Fibroblast of upper back skin (primary cell): ENCODE measurements at regions not wholly inside any gene's neighbourhood (a gene's known extent, or its start where the extent isn't known, plus 50 kb on each side); places are given as distances from the start of the nearest gene placed in this dataset.
"Not testable (repeated sequence)": the region's sequence is repeated elsewhere in the genome, so short reads cannot be mapped to it uniquely, and the experiment has no call there.

ENCODE experiments used
- DNase-seq: peaks from one replicate; pipeline ENCODE4 v3.0.0-alpha.2; 2013

DNA sequence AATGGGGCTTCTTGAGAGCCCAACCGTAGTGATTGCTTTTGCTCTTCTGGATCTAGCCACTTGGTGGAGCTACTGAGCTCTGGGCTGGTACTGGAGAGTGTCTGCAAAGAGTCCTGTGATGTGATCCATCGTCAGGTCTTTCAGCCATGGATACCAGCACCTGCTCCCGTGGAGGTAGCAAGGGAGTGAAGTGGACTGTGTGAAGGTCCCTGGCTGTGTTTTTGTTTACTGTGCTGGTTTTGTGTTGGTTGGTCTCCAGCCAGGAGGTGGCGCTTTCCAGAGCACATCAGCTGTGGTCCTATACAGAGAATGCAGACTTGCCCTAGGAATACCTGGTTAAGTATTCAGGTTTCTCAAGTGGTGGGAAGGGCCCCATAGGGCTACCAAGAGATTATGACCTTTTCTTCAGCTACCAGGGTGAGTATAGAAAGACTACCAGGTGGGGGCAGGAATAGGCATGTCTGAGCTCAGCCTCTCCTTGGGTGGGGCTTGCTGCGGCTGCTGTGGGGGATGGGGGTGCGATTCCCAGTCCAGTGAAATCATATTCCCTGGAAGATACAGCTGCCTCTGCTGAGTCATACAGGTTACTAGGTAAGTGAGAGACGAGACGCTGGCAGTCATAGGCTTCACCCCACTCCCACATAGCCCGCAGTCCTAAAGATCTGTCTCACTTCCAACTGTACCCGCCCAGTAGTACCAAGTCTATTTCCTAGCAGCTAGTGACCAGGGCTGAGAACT, 733.7 kb downstream of the ZNF385D start:
- no peak for DNase-seq

DNA sequence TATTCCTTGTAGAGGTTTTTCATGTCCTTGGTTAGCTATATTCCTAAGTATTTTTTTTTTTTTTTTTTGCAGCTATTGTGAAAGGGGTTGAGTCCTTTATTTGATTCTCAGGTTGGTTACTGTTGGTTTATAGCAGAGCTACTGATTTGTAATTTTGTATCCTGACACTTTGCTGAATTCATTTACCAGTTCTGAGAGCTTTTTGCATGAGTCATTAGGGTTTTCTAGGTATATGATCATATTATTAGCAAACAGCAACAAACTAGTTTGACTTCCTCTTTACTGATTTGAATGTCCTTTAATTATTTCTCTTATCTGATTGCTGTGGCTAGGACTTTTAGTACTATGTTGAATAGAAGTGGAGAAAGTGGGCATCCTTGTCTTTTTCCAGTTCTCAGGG, 737.4 kb downstream of the ZNF385D start:
- DNase-seq, result peak; percentile 1

DNA sequence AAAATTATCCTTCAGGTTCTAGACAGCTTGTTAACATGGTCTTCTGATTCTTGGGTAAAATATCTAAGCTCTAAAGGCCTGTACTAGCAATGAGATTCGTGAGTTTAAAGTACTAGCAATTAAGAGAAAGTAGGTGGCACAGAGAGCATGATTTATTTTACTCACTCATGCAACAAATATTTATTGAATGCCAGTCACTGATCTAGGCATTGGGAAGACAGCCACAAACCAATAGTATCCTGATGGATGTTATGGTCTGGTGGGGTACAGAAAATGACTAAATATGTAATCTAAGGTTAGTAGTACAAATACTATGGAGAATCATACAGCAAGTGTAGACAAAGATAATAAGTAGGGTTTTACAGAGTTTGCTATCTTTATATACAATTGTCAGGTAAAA, 751.3 kb downstream of the ZNF385D start:
- DNase-seq, result no peak

DNA sequence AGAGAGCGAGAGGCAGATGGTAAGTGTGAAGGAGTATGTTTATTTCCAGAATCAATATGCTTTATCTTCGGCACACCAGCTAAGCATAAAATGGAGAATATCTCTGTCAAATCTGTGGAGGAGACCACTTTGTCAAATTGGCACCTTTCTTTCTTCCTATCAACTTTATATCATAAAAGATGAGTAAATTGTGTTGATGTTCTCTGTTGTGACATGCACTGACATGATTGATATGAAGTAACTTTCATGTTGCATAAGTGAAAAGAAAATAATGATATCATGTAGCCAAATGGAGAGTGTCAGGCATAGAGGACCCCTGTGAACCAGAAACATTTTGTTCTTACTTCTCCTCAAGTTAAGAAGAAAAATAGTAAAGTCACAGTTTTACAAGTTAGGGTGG, 753.8 kb downstream of the ZNF385D start:
- DNase-seq, result no peak

DNA sequence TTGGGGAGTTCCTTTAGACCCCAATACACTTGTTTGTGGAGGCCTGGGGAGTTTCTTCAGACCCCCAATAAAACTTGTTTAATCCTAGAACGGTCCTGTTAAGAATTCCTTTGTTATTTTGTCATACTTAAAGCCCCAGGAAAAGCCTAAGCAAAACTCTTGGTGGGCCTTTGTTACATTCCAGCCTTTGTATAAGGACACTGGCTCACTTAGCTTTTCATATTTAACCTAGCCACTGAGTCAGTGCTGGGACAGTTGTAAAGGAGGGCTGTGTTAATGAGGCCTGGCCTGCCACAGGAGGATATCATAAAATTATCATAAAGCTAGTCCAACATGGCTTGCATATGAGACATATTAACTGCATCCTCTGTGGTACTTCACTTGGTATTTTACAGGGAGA, 760.1 kb downstream of the ZNF385D start:
- no peak for DNase-seq

DNA sequence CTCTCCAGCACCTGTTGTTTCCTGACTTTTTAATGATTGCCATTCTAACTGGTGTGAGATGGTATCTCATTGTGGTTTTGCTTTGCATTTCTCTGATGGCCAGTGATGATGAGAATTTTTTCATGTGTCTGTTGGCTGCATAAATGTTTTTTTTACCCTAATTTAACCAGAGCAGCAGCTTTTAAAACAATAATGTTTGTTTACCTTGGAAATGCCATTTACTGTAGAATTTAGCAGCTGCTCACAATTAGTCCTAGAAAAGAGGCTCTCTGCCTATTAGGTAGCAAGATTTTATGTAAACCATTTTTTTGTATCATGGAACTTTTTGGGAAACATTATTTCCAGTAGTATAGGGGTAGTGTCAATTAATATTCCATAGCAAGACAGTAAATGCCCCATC, 761.4 kb downstream of the ZNF385D start:
- not testable (repeated sequence) for DNase-seq

DNA sequence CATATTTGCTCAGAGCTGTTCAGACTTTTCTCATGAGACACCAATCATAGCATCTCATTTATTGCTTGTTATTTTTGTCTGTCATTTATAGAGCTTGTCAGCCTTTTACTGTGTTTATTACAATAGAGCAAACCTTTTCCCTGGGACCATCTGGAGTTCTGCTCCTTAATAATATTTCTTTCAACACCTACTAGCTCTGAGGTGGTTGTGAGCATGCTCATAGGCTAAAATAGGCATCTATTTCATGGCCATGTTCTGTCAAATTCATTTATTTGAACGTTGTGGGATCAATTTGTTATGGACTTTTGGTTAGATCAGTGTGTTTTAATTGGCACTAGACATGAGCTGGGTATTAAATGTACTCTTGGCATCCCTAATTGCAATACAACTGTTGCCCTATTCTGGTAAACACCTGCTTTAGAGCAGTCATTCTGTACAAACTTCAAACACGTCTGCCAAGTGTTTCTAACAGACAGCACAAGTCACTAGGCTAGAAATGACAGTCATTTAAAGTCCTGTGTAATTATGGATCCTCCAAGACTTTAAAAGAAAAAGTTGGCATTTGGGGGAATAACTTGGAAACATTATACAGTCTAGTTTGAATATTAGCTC, 766.3 kb downstream of the ZNF385D start:
- DNase-seq, result no peak

DNA sequence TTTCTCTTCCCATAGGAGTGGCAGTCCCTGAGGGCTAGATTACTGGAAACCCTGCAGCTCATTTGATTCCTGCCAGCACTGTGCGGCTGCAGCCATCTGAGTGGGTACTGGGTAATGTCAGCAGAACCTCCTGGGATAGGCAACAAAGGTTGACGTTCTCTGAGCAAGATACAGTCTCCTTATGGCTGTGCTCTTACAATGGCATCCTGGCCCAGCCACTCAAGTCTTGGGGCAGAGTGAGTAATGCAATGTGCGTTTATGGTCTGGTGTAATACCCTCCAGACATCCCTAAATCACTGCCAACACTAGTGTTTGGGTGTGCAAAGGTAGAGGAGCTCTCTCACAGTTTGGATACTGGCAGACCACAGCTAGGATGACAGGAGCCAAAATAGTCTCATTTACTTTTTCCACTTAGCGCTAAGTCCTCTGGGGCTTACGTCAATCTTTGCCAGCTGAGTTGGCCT, 775.8 kb downstream of the ZNF385D start:
- DNase-seq, result peak; percentile 32

DNA sequence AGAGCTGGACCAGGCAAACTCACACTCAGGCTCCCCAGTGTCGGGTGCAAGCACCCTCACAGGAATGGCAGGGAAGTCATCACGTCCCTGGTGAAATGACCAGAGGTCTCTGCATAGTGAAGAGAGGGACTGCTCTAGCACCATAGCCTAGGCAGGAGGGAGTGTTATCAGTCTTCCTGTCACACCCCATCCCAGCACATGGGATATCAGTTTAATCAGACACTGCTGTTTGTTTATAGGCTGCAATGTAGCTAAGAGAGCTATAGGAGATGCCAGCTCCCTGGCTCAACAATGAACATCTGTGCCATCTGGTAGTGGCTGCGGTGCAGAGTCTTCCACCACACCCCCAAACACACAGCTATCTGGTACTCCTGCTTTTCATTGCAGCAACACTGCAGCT, 776.6 kb downstream of the ZNF385D start:
- DNase-seq, result no peak

DNA sequence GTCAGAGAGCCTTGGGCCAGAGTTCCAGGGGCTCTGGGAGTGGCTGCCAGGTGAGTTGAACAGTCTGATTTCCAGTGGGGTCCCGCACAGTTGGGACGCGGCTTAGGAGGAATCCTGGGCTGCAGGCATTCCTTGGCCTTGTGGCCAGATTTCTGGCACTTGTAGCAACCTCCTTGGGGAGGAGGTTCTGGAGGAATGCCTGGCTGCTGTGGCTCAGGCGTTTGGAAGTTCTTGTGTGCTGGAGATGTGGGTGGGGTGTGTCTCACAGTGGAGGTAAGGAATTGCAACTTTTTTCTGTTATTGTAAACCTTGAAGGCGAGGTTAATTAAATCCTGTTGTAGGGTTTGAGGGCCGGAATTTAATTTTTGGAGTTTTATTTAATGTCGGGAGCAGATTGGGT, 780.2 kb downstream of the ZNF385D start:
- peak; percentile 36 for DNase-seq

DNA sequence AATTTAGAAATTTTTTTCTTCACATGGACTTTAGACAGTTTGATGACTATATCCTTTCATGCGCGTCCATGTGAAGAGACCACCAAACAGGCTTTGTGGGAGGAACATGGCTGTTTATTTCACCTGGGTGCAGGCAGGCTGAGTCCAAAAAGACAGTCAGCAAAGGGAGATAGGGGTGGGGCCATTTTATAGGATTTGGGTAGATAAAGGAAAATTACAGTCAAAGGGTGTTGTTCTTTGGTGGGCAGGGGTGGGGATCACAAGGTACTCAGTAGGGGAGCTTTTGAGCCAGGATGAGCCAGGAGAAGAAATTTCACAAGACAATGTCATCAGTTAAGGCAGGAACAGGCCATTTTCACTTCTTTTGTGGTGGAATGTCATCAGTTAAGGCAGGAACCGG, 781.5 kb upstream of the SGO1 start:
- not testable (repeated sequence) for DNase-seq

DNA sequence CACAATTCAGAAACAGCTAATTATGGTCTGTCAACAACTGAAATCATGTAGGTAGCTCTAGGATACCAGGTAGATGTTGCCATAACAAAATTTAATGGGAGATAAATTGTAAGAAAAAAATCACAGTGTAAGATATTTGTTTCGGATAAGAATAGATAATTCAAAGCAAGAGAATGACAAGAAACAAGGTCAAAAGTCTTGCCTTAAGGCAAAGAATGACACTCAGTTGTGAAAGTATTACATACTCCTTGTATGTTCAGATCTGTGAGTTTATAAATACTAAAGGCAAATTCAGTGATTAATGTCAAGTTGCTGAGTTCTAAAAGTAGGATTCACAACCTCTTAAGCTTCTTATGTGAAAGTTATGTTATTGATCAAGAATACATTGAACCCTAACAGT, 772.2 kb upstream of the SGO1 start:
- no peak for DNase-seq

DNA sequence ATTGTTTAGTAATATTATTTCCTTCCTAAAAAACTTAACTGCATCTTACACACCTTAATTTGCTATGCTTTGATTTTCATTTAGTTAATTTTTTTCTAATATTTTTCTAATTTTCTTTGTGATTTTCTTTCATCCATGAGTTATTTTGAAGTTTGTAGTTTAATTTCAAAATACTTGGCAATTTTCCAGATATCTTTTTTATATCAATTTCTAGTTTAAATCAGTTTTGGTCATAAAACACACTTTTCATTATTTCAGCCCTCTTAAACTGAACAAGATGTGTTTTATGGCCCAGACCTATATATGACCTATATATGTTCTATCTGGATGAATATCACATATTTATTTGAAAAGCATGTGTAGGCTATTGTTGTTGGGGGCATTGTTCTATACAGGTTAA, 759.9 kb upstream of the SGO1 start:
- DNase-seq, result no peak

DNA sequence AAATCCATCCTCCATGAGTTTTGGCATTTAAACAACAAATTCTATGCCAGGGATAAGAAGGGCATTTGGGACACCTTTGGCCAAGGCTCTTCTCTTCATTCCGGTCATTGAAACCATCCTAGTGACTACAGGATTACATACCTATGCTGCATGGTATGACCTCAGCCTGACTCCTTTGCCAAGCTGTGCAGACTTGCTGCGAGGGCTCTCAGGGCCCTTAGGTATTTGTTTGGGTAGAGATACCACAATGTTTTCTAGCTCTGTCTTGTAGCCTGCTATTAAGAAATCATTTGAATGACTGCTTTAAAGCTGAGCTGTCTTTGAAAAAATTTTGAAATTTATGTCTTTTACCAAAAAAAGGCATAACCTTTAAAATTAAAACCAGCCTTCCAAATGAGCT, 749.8 kb upstream of the SGO1 start:
- DNase-seq, result peak; percentile 41

DNA sequence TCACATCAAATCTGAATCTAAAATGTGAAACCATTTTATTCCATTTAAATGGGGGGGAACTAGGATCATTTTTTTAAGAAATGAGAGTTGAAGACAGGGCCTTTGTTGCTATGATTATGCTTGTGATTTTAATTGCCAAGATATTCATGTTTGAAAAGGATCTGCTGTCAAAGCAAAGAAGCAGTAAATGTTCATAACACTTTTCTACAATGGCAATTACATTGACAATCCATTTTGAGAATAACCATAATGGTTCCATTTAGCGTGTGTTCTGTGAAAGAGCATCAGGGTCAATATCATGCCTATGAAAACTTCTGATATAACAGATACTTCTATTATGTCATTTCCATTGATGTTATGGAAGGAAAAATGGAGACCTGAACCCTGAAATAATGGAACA, 745.8 kb upstream of the SGO1 start:
- DNase-seq, result no peak

DNA sequence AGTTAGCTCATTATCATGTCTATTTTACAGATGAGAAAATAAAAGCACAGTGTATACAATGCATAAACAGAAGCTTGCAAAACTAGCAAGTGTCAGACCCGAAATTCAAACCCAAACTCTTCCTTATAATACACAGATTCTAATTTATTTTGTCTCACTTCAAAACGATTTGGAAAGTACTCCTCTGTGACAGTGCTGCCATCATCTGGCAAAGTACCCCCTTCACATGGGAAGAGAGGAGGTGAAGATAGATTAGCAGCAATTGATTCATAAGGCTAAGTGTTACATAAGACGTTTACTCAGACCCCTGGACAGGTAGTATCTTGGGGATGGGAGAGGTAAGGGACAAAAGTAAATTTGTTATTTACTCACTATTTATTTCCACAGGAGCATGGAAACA, 744.0 kb upstream of the SGO1 start:
- DNase-seq, result peak; percentile 25

DNA sequence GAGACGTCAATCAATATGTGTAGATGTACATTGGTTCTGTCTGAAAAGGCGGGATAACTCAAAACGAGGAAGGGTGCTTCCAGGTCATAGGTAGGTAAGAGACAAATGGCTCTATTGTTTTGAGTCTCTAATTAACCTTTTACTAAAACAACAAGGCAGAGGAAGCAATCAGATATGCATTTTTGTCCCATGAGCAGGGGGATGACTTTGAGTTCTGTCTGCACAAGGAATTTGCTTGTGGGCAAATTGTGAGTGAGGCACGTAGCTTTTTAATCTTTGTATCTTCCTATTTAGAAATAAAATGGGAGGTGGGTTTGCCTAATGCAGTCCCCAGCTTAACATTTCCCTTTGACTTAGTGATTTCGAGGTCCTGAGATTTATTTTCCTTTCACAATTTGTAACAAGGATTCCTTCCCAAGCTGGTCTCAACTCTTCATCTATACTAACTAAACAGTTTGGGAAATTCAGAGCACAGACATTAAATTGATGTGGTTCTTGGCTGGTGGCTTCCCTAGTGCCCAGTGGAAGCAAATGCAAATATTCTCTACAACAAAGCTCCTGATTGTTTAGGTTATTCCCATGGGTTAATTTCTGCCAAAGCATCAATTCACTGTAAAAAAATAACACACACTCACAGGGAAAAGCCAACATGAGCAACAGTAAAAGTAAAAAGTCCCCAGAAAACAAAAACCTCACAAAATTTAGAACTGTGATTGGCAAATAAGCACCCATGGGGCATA, 738.8 kb upstream of the SGO1 start:
- no peak for DNase-seq

DNA sequence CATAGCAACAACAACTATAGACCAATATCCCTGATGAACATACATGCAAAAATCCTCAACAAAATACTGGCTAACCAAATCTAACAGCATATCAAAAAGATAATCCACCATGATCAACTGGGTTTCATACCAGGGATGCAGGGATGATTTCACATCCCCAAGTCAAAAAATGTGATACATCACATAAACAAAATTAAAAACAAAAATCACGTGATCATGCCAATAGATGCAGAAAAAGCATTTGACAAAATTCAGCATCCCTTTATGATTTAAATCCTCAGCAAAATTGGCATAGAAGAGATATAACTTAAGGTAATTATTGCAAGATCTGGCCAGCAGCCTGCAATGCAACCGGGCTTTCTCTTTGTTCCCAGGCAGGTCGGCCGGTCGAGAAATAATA, 735.1 kb upstream of the SGO1 start:
- DNase-seq, result not testable (repeated sequence)

DNA sequence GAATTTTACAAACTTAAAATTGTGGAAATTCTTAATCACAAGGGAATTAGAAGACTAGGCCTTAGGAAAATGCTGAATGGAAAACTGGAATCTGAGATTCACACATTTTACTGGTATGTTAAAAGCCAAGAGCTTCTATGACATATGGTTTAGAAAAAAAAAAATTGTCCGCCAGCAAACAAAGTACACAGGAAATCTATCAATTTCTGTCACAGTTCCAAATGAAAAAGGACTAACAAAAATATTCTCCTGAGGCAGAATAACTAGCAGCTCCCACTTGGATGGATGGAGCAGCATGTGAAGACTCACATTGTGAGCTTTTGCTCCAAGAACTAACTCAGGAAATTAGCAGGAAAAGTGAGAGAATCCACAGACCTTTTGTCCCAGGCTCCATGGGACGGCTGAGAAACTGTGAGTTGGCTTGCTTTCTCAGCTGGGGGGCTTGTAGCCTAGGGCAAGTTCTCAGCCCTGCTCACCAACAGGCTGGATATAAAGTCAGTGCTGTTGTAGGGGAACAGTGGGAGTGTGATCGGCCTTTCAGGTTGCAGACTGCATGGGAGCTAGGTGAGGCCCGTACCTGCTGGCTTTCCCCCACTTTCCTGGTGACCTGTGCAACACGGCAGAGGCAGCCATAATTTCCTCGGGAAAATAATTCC, 731.1 kb upstream of the SGO1 start:
- DNase-seq, result no peak

DNA sequence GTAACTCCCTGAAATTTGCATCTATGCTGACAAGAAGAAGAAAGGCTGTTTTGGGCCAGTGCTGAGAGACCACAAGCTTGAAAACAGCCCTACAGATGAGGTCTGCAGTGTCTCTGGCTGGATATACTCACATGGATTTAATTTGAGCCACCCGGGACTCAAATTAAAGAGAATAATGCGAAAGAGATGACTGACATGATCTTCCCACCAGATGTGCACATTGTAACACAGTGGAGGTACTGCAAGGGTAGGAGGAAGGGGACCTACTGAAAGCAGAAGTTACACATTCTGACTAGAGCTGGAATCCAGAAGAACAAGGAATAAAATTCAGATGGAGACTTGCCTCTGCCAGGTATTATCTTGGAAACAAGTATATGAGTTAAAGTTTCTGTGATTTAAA, 728.3 kb upstream of the SGO1 start:
- peak; percentile 25 for DNase-seq

DNA sequence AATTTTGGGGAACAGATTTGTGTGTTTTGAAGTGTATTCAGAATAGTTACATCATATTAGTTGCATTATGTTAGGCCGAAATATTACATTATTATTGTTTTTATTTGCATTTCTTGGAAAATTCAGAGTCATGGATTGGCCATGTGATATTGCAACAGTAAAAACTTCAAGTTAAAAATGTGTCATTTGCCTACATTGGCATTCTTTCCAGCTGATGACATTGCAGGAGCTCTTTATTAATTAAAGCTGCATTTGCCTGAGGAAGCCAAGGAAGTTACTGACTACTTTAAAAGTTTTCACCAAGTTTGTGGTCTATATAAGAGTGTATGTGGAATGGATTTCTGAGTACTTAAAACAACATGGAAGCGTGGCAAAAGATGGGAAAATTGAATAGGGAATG, 726.4 kb upstream of the SGO1 start:
- peak; percentile 17 for DNase-seq

DNA sequence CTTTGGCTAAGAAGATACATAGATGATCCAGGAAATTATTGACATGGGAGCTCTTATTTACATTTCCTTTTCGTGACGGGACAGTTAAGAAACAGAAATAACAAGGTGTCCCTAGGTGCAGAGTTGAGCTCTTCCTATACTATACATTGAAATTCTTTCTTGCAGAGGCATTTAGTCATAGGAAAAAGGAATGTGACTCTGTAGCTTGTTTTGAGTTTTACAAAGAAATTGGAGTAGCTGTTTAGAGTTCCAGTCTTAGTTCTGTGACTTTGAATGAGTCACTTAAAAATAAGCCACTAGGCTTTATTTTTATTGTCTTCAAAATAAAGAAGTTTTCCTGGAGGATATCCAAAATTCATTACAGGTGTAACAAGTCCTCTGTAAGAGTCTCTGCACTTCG, 723.5 kb upstream of the SGO1 start:
- no peak for DNase-seq

DNA sequence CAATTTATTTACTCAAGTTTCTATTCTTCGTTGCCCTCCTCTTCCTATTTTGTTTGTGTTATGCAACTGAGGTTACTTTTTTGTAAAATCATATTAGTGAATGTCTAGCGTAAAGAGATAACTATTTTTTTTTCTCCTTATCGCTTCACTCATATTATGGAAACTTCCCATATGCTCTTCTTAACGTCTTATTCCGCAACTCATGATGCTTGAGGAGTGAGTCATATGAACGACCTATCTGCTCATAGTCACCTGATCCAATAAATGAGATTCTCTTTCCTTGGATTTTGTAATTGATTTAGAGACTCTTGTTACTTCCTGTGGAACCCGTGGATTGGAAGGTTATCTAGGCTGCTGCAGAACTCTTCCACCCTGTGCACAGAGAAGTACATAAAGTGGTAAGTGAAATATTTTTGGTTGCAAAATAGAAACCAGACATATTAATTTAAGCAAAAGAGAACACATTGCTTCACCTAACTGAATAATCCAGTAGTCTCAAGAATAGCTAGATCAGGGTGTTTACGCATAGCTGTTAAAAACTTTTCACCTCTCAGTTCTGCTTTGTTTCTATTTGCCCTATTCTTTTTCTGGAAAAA, 719.3 kb upstream of the SGO1 start:
- DNase-seq, result peak; percentile 6
